DND-41 (cell line): ENCODE measurements at regions not wholly inside any gene's neighbourhood (a gene's known extent, or its start where the extent isn't known, plus 50 kb on each side); places are given as distances from the start of the nearest gene placed in this dataset.

Experiments
- CTCF ChIP-seq: IDR thresholded peaks from 2 replicates; pipeline ENCODE4 v1.5.1; 2012; ENCODE audit warnings: borderline replicate concordance, low read length, moderate library complexity, mild to moderate bottlenecking; ENCODE audit not compliant: poor library complexity, severe bottlenecking; ENCODE audit errors: extremely low read depth
- EZH2 ChIP-seq: IDR thresholded peaks from 3 replicates; pipeline ENCODE4 v1.6.1; 2012; ENCODE audit warnings: borderline replicate concordance, low read depth, mild to moderate bottlenecking, moderate library complexity, low read length, inconsistent platforms; ENCODE audit not compliant: severe bottlenecking

GRCh38 chr4:77481856-77482255, 123.8 kb upstream of the CXCL13 start:
- TF ChIP-seq CTCF (no peak), EZH2 (no peak)
